Gastroesophageal sphincter (tissue), 3 donors: ENCODE measurements at regions not wholly inside any gene's neighbourhood (a gene's known extent, or its start where the extent isn't known, plus 50 kb on each side); places are given as distances from the start of the nearest gene placed in this dataset.

Source experiments
- CTCF ChIP-seq, 4 experiments: fragments of 200-600 bp in 2 of 4; fragments of 450-650 bp in 2 of 4; sonication (generic) in 1 of 4; IDR thresholded peaks; one replicate each; pipeline ENCODE4 v1.5.1; 2017 to 2019; ENCODE audit warnings: antibody characterized with exemption in 4 of 4, mild to moderate bottlenecking in 2 of 4, moderate library complexity in 2 of 4
- POLR2A ChIP-seq, 2 donors: fragments of 450-650 bp; IDR thresholded peaks; one replicate each; pipeline ENCODE4 v1.6.1; 2017; ENCODE audit warnings: antibody characterized with exemption in 2 of 2, mild to moderate bottlenecking in 2 of 2, moderate library complexity in 1 of 2

GRCh38 chr4:26022346-26023202 lies 108.6 kb downstream of the SMIM20 start:
- TF ChIP-seq CTCF (IDR thresholded peaks at IDR 0.05) = no peak
- TF ChIP-seq POLR2A (IDR thresholded peaks at IDR 0.05) = no peak
